SKM-1 treated with dmso at 0.1 percent for 144 hours (cell line): ENCODE measurements at regions not wholly inside any gene's neighbourhood (a gene's known extent, or its start where the extent isn't known, plus 50 kb on each side); places are given as distances from the start of the nearest gene placed in this dataset.
A peak's percentile ranks its signal among the peaks of the same experiment; 100 is the strongest.
"Not testable (repeated sequence)": the region's sequence is repeated elsewhere in the genome, so short reads cannot be mapped to it uniquely, and the experiment has no call there.

Experiments used
- DNase-seq: peaks from one replicate; lab custom pipeline; 2025; ENCODE audit not compliant: unreplicated experiment; lab: John Stamatoyannopoulos, UW

- no peak for DNase-seq
Measured at GRCh38 chr3:177336873-177337450, 139.7 kb upstream of the TBL1XR1 start.

- no peak for DNase-seq
Measured at GRCh38 chr3:177337541-177338331, 140.5 kb upstream of the TBL1XR1 start.

- peak; percentile 96 for DNase-seq
Measured at GRCh38 chr3:177338697-177339219, 141.5 kb upstream of the TBL1XR1 start.

- DNase-seq = peak; percentile 80
Measured at GRCh38 chr3:177339220-177339703, 142.0 kb upstream of the TBL1XR1 start.

GRCh38 chr3:177340243-177340830 is 143.1 kb upstream of the TBL1XR1 start:
- DNase-seq = no peak

- DNase-seq = no peak
Measured at GRCh38 chr3:177341736-177342419, 144.6 kb upstream of the TBL1XR1 start.

- DNase-seq = no peak
Measured at GRCh38 chr3:177343122-177343625, 145.9 kb upstream of the TBL1XR1 start.

- peak; percentile 72 for DNase-seq
Measured at GRCh38 chr3:177345049-177345972, 148.0 kb upstream of the TBL1XR1 start.

- no peak for DNase-seq
Measured at GRCh38 chr3:177345973-177346503, 148.8 kb upstream of the TBL1XR1 start.

GRCh38 chr3:177346878-177347277 is 149.6 kb upstream of the TBL1XR1 start:
- no peak for DNase-seq

GRCh38 chr3:177347611-177348010 is 150.3 kb upstream of the TBL1XR1 start:
- DNase-seq = no peak

- DNase-seq = no peak
Measured at GRCh38 chr3:177348974-177349373, 151.7 kb upstream of the TBL1XR1 start.

GRCh38 chr3:177349384-177349783 is 152.1 kb upstream of the TBL1XR1 start:
- no peak for DNase-seq

- DNase-seq = no peak
Measured at GRCh38 chr3:177350121-177350520, 152.8 kb upstream of the TBL1XR1 start.

- no peak for DNase-seq
Measured at GRCh38 chr3:177351206-177351605, 153.9 kb upstream of the TBL1XR1 start.

GRCh38 chr3:177351757-177352158 is 154.5 kb upstream of the TBL1XR1 start:
- no peak for DNase-seq

- no peak for DNase-seq
Measured at GRCh38 chr3:177352424-177352823, 155.1 kb upstream of the TBL1XR1 start.

- DNase-seq = peak; percentile 19
Measured at GRCh38 chr3:177353140-177353539, 155.9 kb upstream of the TBL1XR1 start.

GRCh38 chr3:177353879-177354278 is 156.6 kb upstream of the TBL1XR1 start:
- not testable (repeated sequence) for DNase-seq

GRCh38 chr3:177354466-177354865 is 157.2 kb upstream of the TBL1XR1 start:
- no peak for DNase-seq
